ENCODE measurements at regions not wholly inside any gene's neighbourhood (a gene's known extent, or its start where the extent isn't known, plus 50 kb on each side); places are given as distances from the start of the nearest gene placed in this dataset.

DNA sequence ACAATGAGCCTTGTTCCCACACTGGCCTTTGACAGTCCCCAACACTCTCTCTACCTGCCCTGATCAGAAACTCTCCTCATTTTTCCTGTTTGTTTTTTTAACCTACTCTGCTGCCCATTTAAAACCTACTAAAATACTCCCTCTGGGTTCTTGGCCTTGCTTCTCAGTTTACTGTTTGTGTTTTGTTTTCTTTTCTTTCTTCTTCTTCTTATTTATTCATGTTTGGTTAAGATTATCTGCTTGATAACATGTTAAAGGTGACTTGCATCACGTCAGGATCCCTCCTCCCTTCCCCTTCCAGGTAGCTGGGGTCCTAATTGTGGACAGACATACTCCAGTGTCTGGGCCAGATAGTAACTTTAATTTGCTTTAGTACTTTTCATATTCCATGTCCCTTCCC, 95.0 kb upstream of the KCNA4 start:
- intact Hi-C loops (cut with DNase I), result no loop called here
- no peak overlapping the region for H3K27ac ChIP-seq
- no peaks in the 10 kb centered on the region for H3K27me3 ChIP-seq
- no peaks in the 10 kb centered on the region for H3K9me3 ChIP-seq
- 23 to 41% methylated on average over 1 of the region's 1 CpG for WGBS, 2 donors
- TF ChIP-seq, protein P1, sequence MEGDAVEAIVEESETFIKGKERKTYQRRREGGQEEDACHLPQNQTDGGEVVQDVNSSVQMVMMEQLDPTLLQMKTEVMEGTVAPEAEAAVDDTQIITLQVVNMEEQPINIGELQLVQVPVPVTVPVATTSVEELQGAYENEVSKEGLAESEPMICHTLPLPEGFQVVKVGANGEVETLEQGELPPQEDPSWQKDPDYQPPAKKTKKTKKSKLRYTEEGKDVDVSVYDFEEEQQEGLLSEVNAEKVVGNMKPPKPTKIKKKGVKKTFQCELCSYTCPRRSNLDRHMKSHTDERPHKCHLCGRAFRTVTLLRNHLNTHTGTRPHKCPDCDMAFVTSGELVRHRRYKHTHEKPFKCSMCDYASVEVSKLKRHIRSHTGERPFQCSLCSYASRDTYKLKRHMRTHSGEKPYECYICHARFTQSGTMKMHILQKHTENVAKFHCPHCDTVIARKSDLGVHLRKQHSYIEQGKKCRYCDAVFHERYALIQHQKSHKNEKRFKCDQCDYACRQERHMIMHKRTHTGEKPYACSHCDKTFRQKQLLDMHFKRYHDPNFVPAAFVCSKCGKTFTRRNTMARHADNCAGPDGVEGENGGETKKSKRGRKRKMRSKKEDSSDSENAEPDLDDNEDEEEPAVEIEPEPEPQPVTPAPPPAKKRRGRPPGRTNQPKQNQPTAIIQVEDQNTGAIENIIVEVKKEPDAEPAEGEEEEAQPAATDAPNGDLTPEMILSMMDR (IDR thresholded peaks at IDR 0.05), result no peak
- TF ChIP-seq POLR2A (IDR thresholded peaks at IDR 0.05), result no peak
- H3K36me3 ChIP-seq (replicated peaks in 1 of 2; ENCODE audit: insufficient read depth in 1 of 2, low read depth in 2 of 2), result no peaks in the 10 kb centered on the region
- no peaks in the 10 kb centered on the region for H3K4me1 ChIP-seq
- no peak overlapping the region for H3K4me3 ChIP-seq
- ATAC-seq (no peak), DNase-seq (no peak)

DNA sequence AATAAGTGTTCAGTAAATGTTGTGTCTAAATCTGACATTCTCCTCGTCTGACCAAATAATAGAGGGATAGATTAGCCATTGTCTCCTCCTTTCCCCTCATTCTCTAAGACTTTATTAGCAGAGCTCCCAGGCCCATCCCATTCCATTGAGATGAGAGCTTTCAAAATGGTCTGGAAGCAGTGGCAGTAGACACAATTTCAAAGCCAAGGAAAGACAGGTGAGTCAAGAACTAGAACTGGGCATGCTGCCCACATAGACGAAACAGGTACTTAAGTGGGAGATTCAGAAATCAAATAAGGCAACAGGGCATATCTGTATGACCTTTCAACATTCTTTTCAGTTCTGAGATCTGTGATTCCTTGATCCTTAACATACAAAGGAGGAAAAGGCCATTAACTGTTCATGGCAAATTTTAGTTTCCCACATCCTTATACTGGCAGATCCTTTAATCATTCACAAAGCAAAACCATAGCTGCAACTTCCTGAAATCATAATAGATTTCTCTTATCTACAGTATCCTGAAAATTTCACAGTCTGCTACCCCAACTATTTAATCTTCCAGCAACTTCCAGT, 96.6 kb upstream of the KCNA4 start:
- Histone ChIP-seq H3K9me3 (no peaks in the 10 kb centered on the region), H3K4me1 (no peaks in the 10 kb centered on the region), H3K4me3 (no peak overlapping the region), H3K27me3 (no peaks in the 10 kb centered on the region), H3K27ac (no peak overlapping the region), H3K36me3 (replicated peaks in 1 of 2; ENCODE audit: insufficient read depth in 1 of 2, low read depth in 2 of 2) (no peaks in the 10 kb centered on the region)
- no peak for ATAC-seq
- intact Hi-C loops (cut with DNase I), result no loop called here
- TF ChIP-seq, protein P1 (IDR thresholded peaks at IDR 0.05), result no peak
- WGBS, 2 donors, result 17 to 22% methylated on average over 2 of the region's 2 CpGs
- DNase-seq, result no peak

- Histone ChIP-seq H3K9me3 (no peaks in the 10 kb centered on the region), H3K4me1 (no peaks in the 10 kb centered on the region), H3K36me3 (replicated peaks in 1 of 2; ENCODE audit: insufficient read depth in 1 of 2, low read depth in 2 of 2) (no peaks in the 10 kb centered on the region), H3K27me3 (no peaks in the 10 kb centered on the region), H3K4me3 (no peak overlapping the region), H3K27ac (no peak overlapping the region)
- no peak for ATAC-seq
- DNase-seq, result no peak
- no peak for TF ChIP-seq POLR2A (IDR thresholded peaks at IDR 0.05)
- TF ChIP-seq, protein P1 (IDR thresholded peaks at IDR 0.05), result no peak
- intact Hi-C loops (cut with DNase I), result no loop called here
- WGBS, 2 donors, result 54 to 81% methylated on average over 1 of the region's 1 CpG
These were observed 99.7 kb upstream of the KCNA4 start for GRCh38 chr11:30116512-30116911.

DNA sequence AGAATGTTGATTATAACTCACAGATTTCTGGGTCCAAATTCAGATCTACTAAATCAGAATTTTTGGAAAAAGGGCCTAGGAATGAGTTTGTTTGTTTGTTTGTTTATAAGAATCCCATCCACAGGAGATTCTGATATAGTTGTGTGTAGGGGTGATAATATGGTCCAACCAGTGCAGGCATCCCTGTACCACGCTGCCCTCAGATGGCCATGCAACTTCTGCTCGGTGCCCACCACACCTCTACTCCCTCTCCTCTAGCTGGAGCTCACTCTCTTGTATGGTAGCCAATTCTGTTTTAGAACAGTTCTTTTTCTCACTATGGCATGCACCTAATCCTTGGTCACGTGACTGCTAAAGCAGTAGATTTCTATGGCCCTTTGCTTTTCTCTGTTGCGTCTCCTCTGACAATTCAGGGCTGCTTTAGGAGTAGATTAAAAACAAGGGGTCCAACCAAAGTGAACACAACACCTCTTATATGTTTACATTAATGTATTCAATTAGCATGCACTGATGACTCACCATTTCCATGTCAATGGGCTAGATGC, 103.3 kb upstream of the KCNA4 start:
- ATAC-seq, result no peak
- no peak overlapping the region for H3K27ac ChIP-seq
- no peaks in the 10 kb centered on the region for H3K4me1 ChIP-seq
- DNase-seq, result no peak
- 79 to 83% methylated on average over 4 of the region's 4 CpGs for WGBS, 2 donors
- H3K36me3 ChIP-seq (replicated peaks in 1 of 2; ENCODE audit: insufficient read depth in 1 of 2, low read depth in 2 of 2), result no peaks in the 10 kb centered on the region
- TF ChIP-seq POLR2A (IDR thresholded peaks at IDR 0.05), result no peak
- TF ChIP-seq, protein P1 (IDR thresholded peaks at IDR 0.05), result no peak
- intact Hi-C loops (cut with DNase I), result no loop called here
- no peaks in the 10 kb centered on the region for H3K27me3 ChIP-seq
- no peak overlapping the region for H3K4me3 ChIP-seq
- no peaks in the 10 kb centered on the region for H3K9me3 ChIP-seq

- 40 to 56% methylated on average over 2 of the region's 2 CpGs for WGBS, 2 donors
- intact Hi-C loops (cut with DNase I), result no loop called here
These were observed 105.4 kb upstream of the FSHB start for GRCh38 chr11:30125456-30125855.

More at GRCh38 chr11:30125456-30125855, 105.4 kb upstream of the FSHB start:
- TF ChIP-seq, protein P1 (IDR thresholded peaks at IDR 0.05), result no peak
- TF ChIP-seq POLR2A (IDR thresholded peaks at IDR 0.05), result no peak
- Histone ChIP-seq H3K9me3 (no peaks in the 10 kb centered on the region), H3K36me3 (replicated peaks in 1 of 2; ENCODE audit: insufficient read depth in 1 of 2, low read depth in 2 of 2) (no peaks in the 10 kb centered on the region), H3K4me1 (no peaks in the 10 kb centered on the region), H3K4me3 (no peak overlapping the region), H3K27me3 (no peaks in the 10 kb centered on the region), H3K27ac (no peak overlapping the region)
- no peak for ATAC-seq
- DNase-seq, result no peak

All from body of pancreas (tissue), 4 donors.